ENCODE measurements at regions not wholly inside any gene's neighbourhood (a gene's known extent, or its start where the extent isn't known, plus 50 kb on each side); places are given as distances from the start of the nearest gene placed in this dataset.

GRCh38 chr5:124686239-124687004 is 60.0 kb downstream of the ZNF608 start:
- ChIA-PET CTCF (no interaction called here), POLR2A (ENCODE audit: low non-redundant PET) (no interaction called here)
- H3K27me3 ChIP-seq (replicated peaks; ENCODE audit: insufficient read depth, low read depth, low read length, poor library complexity), result no peaks in the 10 kb centered on the region
- no peaks in the 10 kb centered on the region for H3K36me3 ChIP-seq (ENCODE audit: insufficient read depth, low read length, poor library complexity, severe bottlenecking)
- no peaks in the 10 kb centered on the region for H3K9me3 ChIP-seq (ENCODE audit: low read depth, low read length, poor library complexity, severe bottlenecking)
- no peak overlapping the region for H3K4me3 ChIP-seq (ENCODE audit: low read depth, low read length, poor library complexity, severe bottlenecking)
- intact Hi-C loops (cut with micrococcal nuclease; ENCODE audit: unreplicated experiment), result no loop called here
- H3K4me1 ChIP-seq (ENCODE audit: insufficient read depth, low read length, poor library complexity, severe bottlenecking), result no peaks in the 10 kb centered on the region
- TF ChIP-seq, protein P1, sequence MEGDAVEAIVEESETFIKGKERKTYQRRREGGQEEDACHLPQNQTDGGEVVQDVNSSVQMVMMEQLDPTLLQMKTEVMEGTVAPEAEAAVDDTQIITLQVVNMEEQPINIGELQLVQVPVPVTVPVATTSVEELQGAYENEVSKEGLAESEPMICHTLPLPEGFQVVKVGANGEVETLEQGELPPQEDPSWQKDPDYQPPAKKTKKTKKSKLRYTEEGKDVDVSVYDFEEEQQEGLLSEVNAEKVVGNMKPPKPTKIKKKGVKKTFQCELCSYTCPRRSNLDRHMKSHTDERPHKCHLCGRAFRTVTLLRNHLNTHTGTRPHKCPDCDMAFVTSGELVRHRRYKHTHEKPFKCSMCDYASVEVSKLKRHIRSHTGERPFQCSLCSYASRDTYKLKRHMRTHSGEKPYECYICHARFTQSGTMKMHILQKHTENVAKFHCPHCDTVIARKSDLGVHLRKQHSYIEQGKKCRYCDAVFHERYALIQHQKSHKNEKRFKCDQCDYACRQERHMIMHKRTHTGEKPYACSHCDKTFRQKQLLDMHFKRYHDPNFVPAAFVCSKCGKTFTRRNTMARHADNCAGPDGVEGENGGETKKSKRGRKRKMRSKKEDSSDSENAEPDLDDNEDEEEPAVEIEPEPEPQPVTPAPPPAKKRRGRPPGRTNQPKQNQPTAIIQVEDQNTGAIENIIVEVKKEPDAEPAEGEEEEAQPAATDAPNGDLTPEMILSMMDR (conservative IDR thresholded peaks at IDR 0.05; ENCODE audit: low read depth, low read length), result no peak
- no peak for TF ChIP-seq EZH2 (IDR thresholded peaks at IDR 0.05; ENCODE audit: borderline replicate concordance, low read depth, low read length, poor library complexity, severe bottlenecking)
- no peak overlapping the region for H3K27ac ChIP-seq (ENCODE audit: low read depth, low read length, poor library complexity, severe bottlenecking)
- BruUV-seq (replicated peaks), result no TSS peak
- no peak for DNase-seq (ENCODE audit: low spot score)

GRCh38 chr5:124685404-124685930 is 61.0 kb downstream of the ZNF608 start:
- POLR2A ChIA-PET (ENCODE audit: low non-redundant PET), result no interaction called here
- H3K4me3 ChIP-seq (ENCODE audit: low read depth, low read length, poor library complexity, severe bottlenecking), result no peak overlapping the region
- intact Hi-C loops (cut with micrococcal nuclease; ENCODE audit: unreplicated experiment), result no loop called here
- no peak overlapping the region for H3K27ac ChIP-seq (ENCODE audit: low read depth, low read length, poor library complexity, severe bottlenecking)
- H3K36me3 ChIP-seq (ENCODE audit: insufficient read depth, low read length, poor library complexity, severe bottlenecking), result no peaks in the 10 kb centered on the region
- no TSS peak for BruUV-seq (replicated peaks)
- H3K9me3 ChIP-seq (ENCODE audit: low read depth, low read length, poor library complexity, severe bottlenecking), result no peaks in the 10 kb centered on the region
- DNase-seq (ENCODE audit: low spot score), result no peak
- TF ChIP-seq EZH2 (IDR thresholded peaks at IDR 0.05; ENCODE audit: borderline replicate concordance, low read depth, low read length, poor library complexity, severe bottlenecking), result no peak
- TF ChIP-seq, protein P1 (conservative IDR thresholded peaks at IDR 0.05; ENCODE audit: low read depth, low read length), result no peak
- no peaks in the 10 kb centered on the region for H3K4me1 ChIP-seq (ENCODE audit: insufficient read depth, low read length, poor library complexity, severe bottlenecking)
- CTCF ChIA-PET, result no interaction called here
- H3K27me3 ChIP-seq (replicated peaks; ENCODE audit: insufficient read depth, low read depth, low read length, poor library complexity), result no peaks in the 10 kb centered on the region

DNA sequence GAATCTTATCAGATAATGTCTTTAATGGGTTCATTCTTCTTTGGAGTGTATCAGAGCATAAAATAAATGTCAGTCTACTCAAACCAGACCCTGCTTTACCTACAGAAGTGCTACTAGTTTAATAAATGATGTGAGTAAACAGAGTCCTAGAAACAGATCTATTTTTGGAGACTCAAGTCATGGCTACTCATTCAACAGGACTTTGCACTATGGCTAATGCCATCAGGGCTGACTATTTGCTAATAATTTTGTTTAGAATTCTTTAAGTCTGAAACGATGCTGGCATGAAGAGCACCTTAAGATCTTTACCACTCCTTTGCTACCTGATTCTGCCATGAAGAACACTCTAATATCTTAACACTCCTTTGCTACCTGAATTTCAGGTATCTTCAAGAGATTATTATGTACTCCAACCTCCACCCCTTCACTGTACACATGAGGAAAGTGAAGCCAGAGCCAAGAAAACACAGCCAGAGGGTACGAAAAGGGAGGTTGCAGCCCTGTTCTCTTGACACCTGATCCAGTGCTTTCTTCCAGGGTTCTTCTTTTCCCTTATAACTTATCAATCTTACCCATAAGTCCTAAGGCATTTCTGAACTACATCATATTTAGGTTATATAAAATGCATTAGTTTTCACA is 62.4 kb downstream of the ZNF608 start:
- BruUV-seq (replicated peaks), result no TSS peak
- H3K4me3 ChIP-seq (ENCODE audit: low read depth, low read length, poor library complexity, severe bottlenecking), result no peak overlapping the region
- H3K27me3 ChIP-seq (replicated peaks; ENCODE audit: insufficient read depth, low read depth, low read length, poor library complexity), result no peaks in the 10 kb centered on the region
- no peaks in the 10 kb centered on the region for H3K36me3 ChIP-seq (ENCODE audit: insufficient read depth, low read length, poor library complexity, severe bottlenecking)
- H3K4me1 ChIP-seq (ENCODE audit: insufficient read depth, low read length, poor library complexity, severe bottlenecking), result peaks cover under 1% of the 10 kb centered on the region
- H3K27ac ChIP-seq (ENCODE audit: low read depth, low read length, poor library complexity, severe bottlenecking), result no peak overlapping the region
- POLR2A ChIA-PET (ENCODE audit: low non-redundant PET), result no interaction called here
- TF ChIP-seq, protein P1 (conservative IDR thresholded peaks at IDR 0.05; ENCODE audit: low read depth, low read length), result no peak
- no peak for TF ChIP-seq EZH2 (IDR thresholded peaks at IDR 0.05; ENCODE audit: borderline replicate concordance, low read depth, low read length, poor library complexity, severe bottlenecking)
- DNase-seq (ENCODE audit: low spot score), result no peak
- CTCF ChIA-PET, result no interaction called here
- intact Hi-C loops (cut with micrococcal nuclease; ENCODE audit: unreplicated experiment), result no loop called here
- no peaks in the 10 kb centered on the region for H3K9me3 ChIP-seq (ENCODE audit: low read depth, low read length, poor library complexity, severe bottlenecking)
